ENCODE measurements at regions not wholly inside any gene's neighbourhood (a gene's known extent, or its start where the extent isn't known, plus 50 kb on each side); places are given as distances from the start of the nearest gene placed in this dataset.
A peak's percentile ranks its signal among the peaks of the same experiment; 100 is the strongest.

DNA sequence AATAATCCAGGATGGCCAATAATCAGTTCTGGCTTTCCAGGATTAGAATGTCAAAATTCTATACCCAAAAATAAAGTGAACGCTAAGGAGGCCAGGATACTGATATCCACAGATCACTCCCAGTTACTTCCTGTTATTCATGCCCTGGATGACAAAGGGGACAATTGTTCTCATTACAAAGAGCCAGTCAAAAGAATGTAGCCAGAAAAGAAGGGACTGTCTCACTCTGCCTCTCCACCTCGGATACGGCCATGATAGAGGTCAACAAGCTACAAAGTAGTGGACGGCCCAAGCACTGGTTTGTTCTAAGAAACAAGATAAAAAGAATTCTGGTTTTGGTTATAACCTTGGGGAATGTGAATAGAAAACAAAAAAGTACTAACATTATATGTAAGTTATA lies 116.1 kb upstream of the ATF7IP start:
- FAIRE-seq (no peak), DNase-seq (ENCODE audit: insufficient read length, low spot score) (no peak)

DNA sequence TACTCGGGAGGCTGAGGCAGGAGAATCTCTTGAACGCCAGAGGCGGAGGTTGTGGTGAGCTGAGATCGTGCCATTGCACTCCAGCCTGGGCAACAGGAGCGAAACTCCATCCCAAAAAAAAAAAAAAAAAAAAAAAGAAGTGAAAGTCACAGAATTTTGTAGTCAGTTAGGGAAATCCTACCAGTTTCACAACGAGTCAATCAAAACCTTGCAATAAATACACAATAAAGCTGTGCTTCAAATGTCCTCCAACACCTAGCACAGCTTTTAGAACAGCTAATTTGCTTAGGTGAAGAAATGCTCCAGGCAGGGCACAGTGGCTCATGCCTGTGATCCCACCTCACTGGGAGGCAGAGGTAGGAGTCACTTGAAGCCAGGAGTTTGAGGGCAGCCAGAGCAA lies 112.8 kb upstream of the ATF7IP start:
- no peak for FAIRE-seq
- no peak for DNase-seq (ENCODE audit: insufficient read length, low spot score)

DNA sequence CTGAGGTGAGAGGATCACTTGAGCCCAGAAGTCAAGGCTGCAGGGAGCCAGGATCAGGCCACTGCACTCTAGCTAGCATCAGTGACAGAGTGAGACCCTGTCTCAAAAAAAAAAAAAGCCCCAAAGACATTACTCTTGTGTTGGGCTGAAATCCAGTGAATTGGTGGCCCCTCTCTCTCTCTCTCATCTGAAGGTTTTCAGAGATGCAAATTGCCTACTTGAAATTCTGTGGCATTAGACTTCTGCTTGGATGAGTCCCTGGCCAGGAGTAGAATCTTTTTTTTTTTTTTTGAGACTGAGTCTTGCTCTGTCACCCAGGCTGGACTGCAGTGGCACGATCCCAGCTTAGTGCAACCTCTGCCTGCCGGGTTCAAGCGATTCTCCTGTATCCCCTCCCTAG lies 112.0 kb upstream of the ATF7IP start:
- FAIRE-seq (no peak), DNase-seq (ENCODE audit: insufficient read length, low spot score) (no peak)

DNA sequence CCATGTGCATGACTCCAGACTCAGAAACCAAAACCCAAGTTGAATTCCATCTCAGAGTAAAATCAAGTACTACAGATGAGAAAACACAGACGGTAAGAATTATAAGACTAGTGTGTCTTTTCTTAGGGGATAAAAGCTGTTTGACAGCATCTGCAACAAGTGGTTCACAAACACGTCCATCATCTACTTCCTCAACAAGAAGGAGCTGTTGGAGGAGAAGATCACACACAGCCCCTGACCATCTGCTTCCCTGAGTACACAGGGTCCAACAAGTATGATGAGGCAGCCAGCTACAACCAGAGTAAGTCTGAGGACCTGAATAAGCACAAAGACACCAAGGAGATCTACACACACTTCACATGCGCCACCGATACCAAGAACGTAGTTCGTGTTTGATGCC lies 110.7 kb upstream of the ATF7IP start:
- no peak for DNase-seq (ENCODE audit: insufficient read length, low spot score)
- no peak for FAIRE-seq

DNA sequence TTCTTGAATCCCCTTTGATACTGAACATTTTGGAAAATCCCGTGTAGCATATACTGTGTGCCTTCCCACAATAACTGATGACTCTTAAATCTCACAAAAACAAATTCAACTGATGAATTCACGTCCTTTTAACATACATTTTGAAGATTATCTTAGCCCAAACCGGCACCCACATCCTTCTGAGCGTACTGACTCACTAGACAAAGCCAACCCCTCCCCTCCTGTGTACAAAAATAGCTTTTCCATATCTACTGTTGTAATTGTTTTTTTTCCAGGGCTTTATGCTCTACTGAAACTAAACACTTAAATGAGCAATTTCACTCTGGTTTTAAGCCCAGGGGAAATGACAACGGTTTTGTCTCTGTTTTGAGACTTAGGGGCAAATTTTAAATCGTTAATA lies 109.4 kb upstream of the ATF7IP start:
- FAIRE-seq (no peak), DNase-seq (ENCODE audit: insufficient read length, low spot score) (no peak)

DNA sequence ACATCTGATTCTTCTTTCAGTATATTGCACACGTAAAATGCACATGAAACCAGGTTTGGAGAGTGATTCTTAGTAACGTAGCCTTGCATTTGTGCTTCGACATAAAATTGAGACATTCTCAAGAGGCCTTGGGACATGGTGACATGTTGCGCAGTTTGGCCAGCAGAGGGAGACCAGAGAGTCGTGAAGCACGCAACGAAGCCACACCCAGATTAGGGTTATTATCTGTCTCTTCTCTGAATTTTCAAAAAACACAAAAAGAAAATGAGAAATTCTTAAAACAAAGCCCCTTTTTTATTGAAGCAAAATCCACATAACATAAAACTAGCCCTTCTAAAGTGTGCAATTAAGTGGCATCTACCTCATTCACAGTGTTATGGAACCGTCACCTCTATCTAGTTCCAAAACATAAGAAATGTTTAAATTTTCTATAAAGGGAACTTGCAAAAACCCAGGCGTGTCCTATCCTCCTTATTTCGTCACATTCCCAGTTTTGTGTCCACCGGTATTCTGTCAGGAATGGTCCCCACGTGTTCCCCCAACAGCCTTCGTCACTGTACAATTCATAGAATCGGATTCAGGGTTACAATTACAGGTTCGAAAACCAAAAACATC lies 108.8 kb upstream of the ATF7IP start:
- FAIRE-seq (no peak), DNase-seq (ENCODE audit: insufficient read length, low spot score) (no peak)

DNA sequence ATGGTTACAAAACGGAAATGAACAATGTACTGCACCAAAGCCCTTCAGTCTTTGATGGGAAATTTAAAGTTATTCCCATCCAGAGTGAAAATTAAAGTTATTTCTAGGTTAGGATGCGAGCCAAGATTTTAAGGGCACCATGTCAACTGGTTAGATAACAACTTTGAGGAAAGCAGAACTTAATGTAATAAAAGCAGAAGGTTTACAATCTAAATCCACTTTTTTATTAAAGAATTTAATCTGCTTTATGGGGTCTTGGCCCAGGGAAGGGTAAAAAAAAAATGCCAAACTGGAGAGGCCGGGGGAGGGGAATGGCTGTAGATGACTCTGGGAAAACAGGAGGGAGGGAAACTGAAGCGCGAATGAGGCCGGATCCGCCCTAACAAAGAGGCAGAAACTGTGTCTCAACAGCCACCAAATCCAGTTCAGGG lies 108.2 kb upstream of the ATF7IP start:
- FAIRE-seq (no peak), DNase-seq (ENCODE audit: insufficient read length, low spot score) (no peak)

DNA sequence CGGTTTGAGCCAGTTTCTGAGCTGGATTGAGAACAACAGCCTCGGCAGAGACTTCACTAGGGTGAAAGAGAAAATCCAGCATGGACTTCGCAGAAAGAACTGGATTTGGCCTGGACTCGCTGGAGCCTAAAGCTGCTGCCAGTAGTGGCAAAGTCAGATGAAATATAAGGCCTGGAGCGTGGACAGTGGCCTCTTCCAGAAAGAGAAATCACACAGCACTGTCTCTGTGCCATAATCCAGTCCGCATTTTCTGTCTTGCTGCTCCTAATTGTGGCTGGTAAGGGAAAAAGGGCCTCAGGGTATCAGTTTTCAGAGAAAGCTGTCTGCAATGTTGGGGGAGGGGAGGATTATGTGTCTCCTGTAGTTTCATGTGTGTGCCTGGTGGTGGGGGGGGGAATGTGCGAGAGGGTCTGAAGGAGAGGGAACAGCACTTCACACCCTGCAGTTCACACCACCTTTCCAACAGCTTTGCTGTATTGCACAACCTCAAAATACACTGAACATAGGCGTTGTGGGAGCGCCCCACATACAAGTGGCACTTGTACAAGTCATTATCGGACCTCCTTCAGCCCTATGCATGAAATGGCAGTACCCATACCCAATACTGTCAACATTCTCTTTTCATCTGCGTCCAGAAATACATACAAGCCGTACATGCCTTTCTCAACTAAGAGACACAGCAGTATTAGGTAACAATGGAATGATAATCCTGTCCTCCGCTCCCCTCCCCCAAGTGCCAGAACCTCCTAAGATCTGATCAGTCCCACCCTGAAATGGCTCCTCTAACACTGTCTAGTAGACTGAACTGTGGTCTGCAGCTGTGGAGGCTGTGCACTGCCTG lies 107.5 kb upstream of the ATF7IP start:
- DNase-seq (ENCODE audit: insufficient read length, low spot score) (peak; percentile 67), FAIRE-seq (no peak)

DNA sequence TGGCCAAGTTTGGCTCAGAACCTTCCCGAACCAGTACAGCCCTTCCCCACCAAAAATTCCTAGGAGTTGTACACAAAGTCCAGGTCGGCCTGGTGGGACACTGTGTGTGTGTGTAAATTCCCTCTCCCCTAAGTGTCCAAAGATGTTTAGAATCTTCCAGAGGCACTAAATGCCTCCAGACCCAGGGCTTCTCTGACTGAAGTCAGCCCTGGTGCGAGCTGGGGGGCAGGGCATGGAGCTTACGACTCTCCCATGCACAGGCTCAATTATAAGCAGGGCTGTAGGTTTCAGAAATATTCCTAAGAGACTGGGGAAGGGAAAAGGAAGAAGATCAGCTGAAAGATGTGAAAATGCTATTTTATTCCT lies 106.9 kb upstream of the ATF7IP start:
- DNase-seq (ENCODE audit: insufficient read length, low spot score): no peak
- FAIRE-seq: no peak

DNA sequence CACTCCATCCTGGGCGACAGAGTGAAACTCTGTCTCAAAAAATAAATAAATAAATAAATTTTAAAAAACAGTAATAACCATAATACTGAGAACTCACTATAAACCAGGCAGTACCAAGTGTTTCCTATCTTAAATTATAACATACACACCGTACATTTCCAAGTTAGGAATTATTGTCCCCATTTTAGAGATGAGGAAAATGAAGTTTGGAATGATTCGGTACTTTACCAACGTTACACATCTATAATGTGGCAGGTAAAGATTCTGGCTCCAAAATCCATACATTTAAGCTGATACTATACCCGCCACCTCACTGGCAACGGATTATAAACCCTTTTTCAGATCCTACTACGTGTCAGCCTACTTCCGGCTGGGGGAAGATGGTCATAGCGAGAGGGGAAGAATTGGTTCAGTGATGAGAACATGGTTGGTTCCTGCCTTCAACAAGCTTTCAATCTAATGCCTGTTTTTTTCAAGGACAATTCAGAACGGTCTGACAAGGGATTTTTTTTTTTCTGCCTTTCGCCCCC lies 105.9 kb upstream of the ATF7IP start:
- no peak for FAIRE-seq
- DNase-seq (ENCODE audit: insufficient read length, low spot score): no peak

DNA sequence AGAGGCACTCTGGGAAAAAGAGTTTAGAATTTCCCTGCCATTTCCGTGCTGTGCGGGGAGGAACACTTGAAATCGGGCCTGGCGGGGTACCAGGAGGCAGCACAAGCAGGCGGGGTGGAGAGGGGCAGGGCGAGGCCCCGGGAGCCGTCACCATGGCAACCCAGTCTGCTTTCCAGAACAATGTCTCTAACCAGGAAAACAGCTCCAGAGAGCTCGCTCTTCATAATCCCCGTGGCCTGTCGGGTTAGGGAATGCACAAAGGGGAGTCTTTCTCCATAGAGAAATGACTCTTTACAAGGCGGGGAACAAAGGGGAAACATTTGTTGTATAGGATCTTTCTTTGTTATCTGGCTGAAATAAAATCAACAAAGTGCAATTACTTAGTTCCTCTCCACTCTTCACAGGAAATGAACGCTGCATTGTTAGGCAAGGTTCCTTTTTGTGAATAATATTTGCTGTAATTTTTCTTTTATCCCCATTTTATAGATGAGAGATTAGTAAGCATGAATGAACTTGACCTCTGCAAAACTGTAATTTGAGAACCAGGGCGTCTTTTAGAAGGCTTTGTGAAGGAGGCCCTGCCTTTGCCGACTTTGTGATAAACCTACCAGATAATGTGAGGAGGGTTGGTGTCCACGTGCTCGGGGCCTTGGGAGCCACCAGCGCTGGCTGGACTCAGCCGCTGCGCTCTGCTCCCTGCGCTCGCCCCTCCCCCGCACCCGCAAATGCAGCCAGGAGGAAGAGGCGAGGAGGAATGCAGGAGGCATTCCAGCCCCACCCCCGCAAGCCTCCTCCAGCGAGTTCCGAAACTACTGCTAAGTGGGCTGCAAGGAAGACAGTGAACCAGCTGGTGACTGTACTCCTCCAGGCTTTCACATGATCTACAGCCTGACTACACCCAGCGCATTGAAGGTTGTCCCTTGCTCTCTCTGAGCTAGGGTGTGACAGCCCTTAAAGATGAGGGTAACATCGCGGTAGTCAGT lies 105.2 kb upstream of the ATF7IP start:
- DNase-seq (ENCODE audit: insufficient read length, low spot score) (peak; percentile 56), FAIRE-seq (peak; percentile 13)

DNA sequence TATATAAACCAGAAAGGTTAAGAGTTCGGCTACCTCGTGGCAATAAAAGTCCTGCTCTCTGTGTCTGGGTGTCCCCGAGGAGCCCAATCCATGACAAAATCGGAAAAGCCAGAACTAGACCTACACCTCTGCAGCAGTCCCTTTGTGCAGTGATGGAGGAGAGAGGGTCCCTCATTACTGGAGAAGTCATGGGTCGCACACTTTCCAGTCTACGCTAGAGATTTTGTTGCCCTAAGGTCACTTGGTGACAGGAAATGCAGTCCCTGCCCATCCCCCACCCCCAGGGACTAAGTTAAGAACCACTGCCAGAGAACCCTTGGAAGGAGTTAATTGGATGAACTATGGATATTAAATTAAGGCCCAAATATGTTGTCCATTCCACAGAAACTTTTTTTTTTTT lies 104.4 kb upstream of the ATF7IP start:
- FAIRE-seq (no peak), DNase-seq (ENCODE audit: insufficient read length, low spot score) (no peak)

DNA sequence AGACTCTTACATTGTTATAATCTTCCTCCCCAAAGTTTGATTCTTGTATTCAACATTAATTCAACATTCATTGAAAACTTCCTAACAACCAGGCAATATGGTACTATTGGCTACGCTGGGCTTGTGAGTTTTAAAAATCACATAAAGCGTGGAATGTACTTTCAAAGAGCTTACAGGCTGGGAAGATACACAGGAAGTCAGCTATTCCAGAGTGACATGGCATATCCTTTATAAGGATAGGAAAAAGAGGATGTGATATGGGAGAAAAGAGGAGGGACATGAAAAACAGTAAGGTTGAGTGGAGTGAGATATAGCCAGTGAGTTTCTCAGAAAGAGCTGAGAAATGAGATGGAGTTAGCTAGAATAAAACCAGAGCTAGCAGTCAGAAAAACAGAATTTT lies 103.6 kb upstream of the ATF7IP start:
- FAIRE-seq: no peak

DNA sequence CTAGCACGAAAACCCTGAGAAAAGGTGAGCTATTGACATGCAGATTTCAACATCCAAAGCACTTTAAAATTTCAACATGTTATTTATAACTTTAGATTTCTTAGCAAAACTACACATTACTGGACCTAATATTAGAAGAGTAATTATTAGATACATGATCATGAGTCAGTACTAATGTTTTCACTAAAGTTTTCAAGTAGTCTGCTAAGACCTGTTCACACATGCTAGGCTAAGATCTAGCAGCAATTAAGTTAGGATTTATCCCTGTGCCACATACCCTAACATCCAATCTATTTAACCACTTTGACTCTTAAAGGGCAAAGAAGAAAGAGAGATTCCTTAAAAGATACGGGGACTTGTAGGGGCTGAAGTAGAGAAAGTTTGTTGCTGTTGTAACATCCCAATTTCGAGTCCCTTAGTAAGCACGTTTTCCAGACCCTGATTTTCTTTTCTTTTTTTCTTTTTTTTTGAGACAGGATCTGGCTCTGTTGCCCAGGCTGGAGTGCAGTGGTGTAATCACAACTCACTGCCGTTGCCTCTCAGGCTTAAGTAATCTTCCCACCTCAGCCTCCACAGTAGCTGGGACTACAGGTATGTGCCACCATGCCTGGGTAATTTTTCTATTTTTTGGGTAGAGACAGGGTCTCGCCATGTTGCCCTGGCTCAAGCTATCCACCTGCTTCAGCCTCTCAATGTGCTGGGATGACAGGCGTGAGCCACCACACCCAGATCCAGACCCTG lies 102.5 kb upstream of the ATF7IP start:
- FAIRE-seq: no peak
- DNase-seq (ENCODE audit: insufficient read length, low spot score): no peak

More for the DNA sequence above, 103.6 kb upstream of the ATF7IP start:
- no peak for DNase-seq (ENCODE audit: insufficient read length, low spot score)

DNA sequence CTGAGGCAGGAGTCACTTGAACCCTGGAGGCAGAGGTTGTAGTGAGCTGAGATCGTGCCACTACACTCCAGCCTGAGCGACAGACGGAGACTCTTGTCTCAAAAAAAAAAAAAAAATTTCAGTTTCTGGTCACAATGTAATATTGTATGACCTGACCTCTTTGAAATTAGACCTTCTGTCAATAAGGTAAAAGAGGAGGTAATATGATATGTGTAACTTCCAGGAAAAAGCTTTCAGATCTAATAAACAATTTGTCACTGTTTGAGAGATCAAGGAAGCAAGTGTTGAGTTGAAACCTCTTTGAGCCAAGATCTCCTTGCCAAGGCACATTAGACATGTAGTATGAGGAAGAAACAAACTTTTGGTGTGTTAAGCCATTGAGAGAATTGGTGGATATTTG lies 101.7 kb upstream of the ATF7IP start:
- FAIRE-seq (no peak), DNase-seq (ENCODE audit: insufficient read length, low spot score) (no peak)

DNA sequence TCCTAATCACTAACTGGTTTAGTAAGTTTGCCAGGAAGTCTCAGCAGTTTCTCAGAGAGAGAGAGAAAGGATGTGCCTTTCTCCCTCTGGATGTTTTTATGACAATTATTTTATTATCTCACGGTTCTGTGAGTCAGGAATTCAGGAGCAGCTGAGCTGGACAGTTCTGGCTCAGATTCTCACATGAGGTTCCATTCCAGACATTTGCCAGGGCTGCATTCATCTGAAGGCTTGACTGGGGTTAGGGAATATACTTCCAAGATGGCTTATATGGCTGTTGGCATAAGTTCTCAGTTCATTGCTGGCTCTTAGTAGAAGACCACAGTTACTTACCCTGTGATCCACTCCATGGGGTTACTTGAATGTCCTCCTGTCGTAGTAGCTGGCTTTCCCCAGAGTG lies 101.2 kb upstream of the ATF7IP start:
- FAIRE-seq (no peak), DNase-seq (ENCODE audit: insufficient read length, low spot score) (no peak)

DNA sequence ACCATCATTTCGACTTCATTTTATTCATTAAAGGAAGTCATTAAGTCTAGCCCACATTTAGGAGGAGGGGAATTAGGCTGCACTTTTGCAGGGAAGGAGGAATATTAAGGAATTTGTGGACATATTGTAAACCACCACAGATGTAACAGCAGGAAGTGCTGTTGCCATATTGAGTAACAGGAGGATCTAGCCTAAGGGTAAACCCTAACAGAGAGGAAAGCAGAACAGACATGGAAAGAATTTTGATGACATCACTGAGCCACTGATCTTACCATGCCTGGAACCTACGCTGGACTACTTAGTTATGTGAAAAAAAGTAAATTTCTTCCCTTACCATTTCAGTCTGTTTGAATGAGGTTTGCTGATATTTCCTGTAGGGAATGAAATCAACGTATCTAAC lies 100.7 kb upstream of the ATF7IP start:
- DNase-seq (ENCODE audit: insufficient read length, low spot score) (no peak), FAIRE-seq (no peak)

DNA sequence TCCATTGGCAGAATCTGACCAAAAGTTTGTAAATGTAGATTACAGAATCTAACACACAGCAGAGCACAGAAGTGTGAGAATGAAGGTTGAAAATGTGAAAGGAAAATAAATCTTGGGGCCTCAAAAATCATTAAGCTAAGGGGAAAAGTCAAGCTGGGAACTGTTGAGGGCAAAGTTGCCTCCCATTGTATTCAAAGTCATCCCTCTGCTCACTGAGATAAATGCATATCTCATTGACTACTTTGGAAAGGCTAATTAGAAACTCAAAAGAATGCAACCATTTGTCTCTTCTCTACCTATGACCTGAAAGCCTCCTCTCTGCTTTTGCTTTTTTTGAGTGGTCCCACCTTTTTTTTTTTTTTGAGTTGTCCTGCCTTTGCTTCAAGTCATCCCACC lies 97.4 kb upstream of the ATF7IP start:
- DNase-seq (ENCODE audit: insufficient read length, low spot score): no peak
- no peak for FAIRE-seq

DNA sequence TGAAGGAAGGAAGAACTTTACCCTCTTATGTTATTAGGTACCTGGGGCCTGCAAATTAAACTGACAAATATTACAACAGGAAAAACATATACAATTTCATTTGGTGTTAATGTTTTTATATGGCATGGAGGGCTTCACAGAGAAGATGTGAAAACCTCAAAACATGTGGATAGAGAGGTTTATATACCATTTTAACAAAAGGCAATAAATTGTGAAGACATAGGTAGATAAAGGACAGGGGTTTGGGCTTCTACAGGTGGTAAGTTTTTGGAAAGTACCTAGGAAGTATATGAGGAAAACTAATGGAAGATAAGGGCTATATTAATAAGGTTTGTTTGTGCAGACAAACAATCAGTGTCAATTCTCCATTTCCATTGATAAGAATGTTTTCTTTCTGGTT lies 95.1 kb upstream of the ATF7IP start:
- FAIRE-seq: no peak

More for the DNA sequence above, 95.1 kb upstream of the ATF7IP start:
- DNase-seq (ENCODE audit: insufficient read length, low spot score): no peak

Measured in HTR-8/SVneo (cell line).